GM21737 (cell line): ENCODE measurements at regions not wholly inside any gene's neighbourhood (a gene's known extent, or its start where the extent isn't known, plus 50 kb on each side); places are given as distances from the start of the nearest gene placed in this dataset.
"Not testable (repeated sequence)": the region's sequence is repeated elsewhere in the genome, so short reads cannot be mapped to it uniquely, and the experiment has no call there.

Source experiments
- ATAC-seq: cut with Tn5 transposase; IDR thresholded peaks from one replicate; pipeline ENCODE4 v1.9.1; 2021; ENCODE audit warnings: mild to moderate bottlenecking, moderate library complexity; ENCODE audit not compliant: unreplicated experiment

GRCh38 chr6:69489970-69490369, 306.8 kb downstream of the LMBRD1 start:
- ATAC-seq: no peak

- no peak for ATAC-seq
Measured at GRCh38 chr6:69487688-69488087, 309.1 kb downstream of the LMBRD1 start.

- no peak for ATAC-seq
Measured at GRCh38 chr6:69466979-69467570, 329.7 kb downstream of the LMBRD1 start.

- no peak for ATAC-seq
Measured at GRCh38 chr6:69465866-69466265, 330.9 kb downstream of the LMBRD1 start.

GRCh38 chr6:69456086-69456485, 340.7 kb downstream of the LMBRD1 start:
- ATAC-seq: no peak

- ATAC-seq: not testable (repeated sequence)
Measured at GRCh38 chr6:69454619-69455018, 342.2 kb downstream of the LMBRD1 start.

GRCh38 chr6:69450493-69450892, 346.3 kb downstream of the LMBRD1 start:
- not testable (repeated sequence) for ATAC-seq

- no peak for ATAC-seq
Measured at GRCh38 chr6:69449887-69450286, 346.9 kb downstream of the LMBRD1 start.
